Aorta (tissue), 5 donors: ENCODE measurements at regions not wholly inside any gene's neighbourhood (a gene's known extent, or its start where the extent isn't known, plus 50 kb on each side); places are given as distances from the start of the nearest gene placed in this dataset.
A peak's percentile ranks its signal among the peaks of the same experiment; 100 is the strongest.

Experiments
- ATAC-seq: fragments of 200-7000 bp; cut with Tn5 transposase; one replicate; pipeline ENCODE4 v1.9.1; 2022; ENCODE audit warnings: moderate library complexity; ENCODE audit not compliant: low FRiP score
- DNase-seq, 2 donors: peaks; one replicate each; pipeline ENCODE4 v3.0.0-alpha.2; 2020
- H3K27ac ChIP-seq, 2 donors: one replicate each; pipeline ENCODE4 v1.5.1; 2013; ENCODE audit warnings: low read length in 2 of 2, mild to moderate bottlenecking in 2 of 2, moderate library complexity in 2 of 2, control low read depth in 1 of 2, inconsistent platforms in 1 of 2, low read depth in 1 of 2
- H3K27me3 ChIP-seq, 2 donors: one replicate each; pipeline ENCODE4 v1.6.1; 2013; ENCODE audit warnings: control low read depth in 1 of 2, low read length in 1 of 2, mild to moderate bottlenecking in 1 of 2, moderate library complexity in 1 of 2; ENCODE audit not compliant: insufficient read depth in 2 of 2, control insufficient read depth in 1 of 2
- H3K36me3 ChIP-seq, 2 donors: one replicate each; pipeline ENCODE4 v1.6.1; 2013; ENCODE audit warnings: control low read depth in 1 of 2, low read length in 1 of 2, mild to moderate bottlenecking in 1 of 2; ENCODE audit not compliant: insufficient read depth in 2 of 2, control insufficient read depth in 1 of 2
- H3K4me1 ChIP-seq, 2 donors: one replicate each; pipeline ENCODE4 v1.6.1; 2013; ENCODE audit warnings: low read length in 2 of 2, control low read depth in 1 of 2, mild to moderate bottlenecking in 1 of 2, moderate library complexity in 1 of 2; ENCODE audit not compliant: insufficient read depth in 2 of 2, control insufficient read depth in 1 of 2
- H3K4me3 ChIP-seq, 2 donors: one replicate each; pipeline ENCODE4 v1.5.1; 2013; ENCODE audit warnings: low read length in 2 of 2, control low read depth in 1 of 2, mild to moderate bottlenecking in 1 of 2
- H3K9me3 ChIP-seq: one replicate; pipeline ENCODE4 v1.6.1; 2013; ENCODE audit warnings: mild to moderate bottlenecking, low read length; ENCODE audit not compliant: control insufficient read depth
- WGBS, 2 donors: extraction: QIAGEN DNeasy Blood & Tissue Kit; methylation state at CpG; one replicate each; pipeline ENCODE4 v1.1.7; 2013; 5-methylcytosine and 5-hydroxymethylcytosine counted together
- intact Hi-C, 2 donors: fragments of 100-400 bp; cut with DNase I; formaldehyde crosslinking; loops; one replicate each; pipeline versions ENCODE4 v1.14.2 to v1.15.0; 2022
- donor health status: healthy with polysubstance abuse.
- donor health status: Bipolar disorder and iron deficiency.
- donor health status: DM: no; HTN: no; CAD: no.
- donor health status: DM: no; HTN: no; CAD: no.
- donor health status: DM: yes; HTN: yes; CAD: no.

GRCh38 chr10:131681122-131681521 is 219.7 kb upstream of the PPP2R2D start:
- no peak overlapping the region for H3K4me3 ChIP-seq
- H3K9me3 ChIP-seq = peaks cover 3% of the 10 kb centered on the region
- no peak overlapping the region for H3K27ac ChIP-seq
- ATAC-seq = no peak
- H3K27me3 ChIP-seq = no peaks in the 10 kb centered on the region
- intact Hi-C loops = no loop called here
- no peaks in the 10 kb centered on the region for H3K4me1 ChIP-seq
- DNase-seq = peak in 1 of 2 donors; percentile 28
- H3K36me3 ChIP-seq = no peaks in the 10 kb centered on the region
- WGBS, 2 donors = 61 to 66% methylated on average over 7 of the region's 7 CpGs

GRCh38 chr10:131681656-131682055 is 219.2 kb upstream of the PPP2R2D start:
- DNase-seq (peak in 1 of 2 donors; percentile 54), ATAC-seq (no peak)
- no peak overlapping the region for H3K4me3 ChIP-seq
- no peaks in the 10 kb centered on the region for H3K27me3 ChIP-seq
- H3K9me3 ChIP-seq = peaks cover 1% of the 10 kb centered on the region
- H3K4me1 ChIP-seq = no peaks in the 10 kb centered on the region
- WGBS, 2 donors = 83 to 84% methylated on average over 12 of the region's 12 CpGs
- intact Hi-C loops = no loop called here
- no peak overlapping the region for H3K27ac ChIP-seq
- H3K36me3 ChIP-seq = no peaks in the 10 kb centered on the region

- H3K27ac ChIP-seq = no peak overlapping the region
- no peaks in the 10 kb centered on the region for H3K36me3 ChIP-seq
- 82% methylated on average over 20 of the region's 20 CpGs for WGBS, 2 donors
- H3K4me1 ChIP-seq = no peaks in the 10 kb centered on the region
- intact Hi-C loops = no loop called here
- no peak for ATAC-seq
- H3K27me3 ChIP-seq = no peaks in the 10 kb centered on the region
- peak in 1 of 2 donors; percentile 41 for DNase-seq
- peaks cover 2% of the 10 kb centered on the region for H3K9me3 ChIP-seq
- H3K4me3 ChIP-seq = no peak overlapping the region
Measured at GRCh38 chr10:131682271-131682962, 218.4 kb upstream of the PPP2R2D start.

- Histone ChIP-seq H3K36me3 (no peaks in the 10 kb centered on the region), H3K4me1 (no peaks in the 10 kb centered on the region), H3K27me3 (no peaks in the 10 kb centered on the region), H3K27ac (no peak overlapping the region), H3K9me3 (peaks cover 2% of the 10 kb centered on the region), H3K4me3 (no peak overlapping the region)
- WGBS, 2 donors = 81 to 85% methylated on average over 21 of the region's 21 CpGs
- intact Hi-C loops = no loop called here
- DNase-seq (peak; percentile 38 to 41), ATAC-seq (no peak)
Measured at GRCh38 chr10:131683281-131683861, 217.4 kb upstream of the PPP2R2D start.

GRCh38 chr10:131683941-131684340 is 216.9 kb upstream of the PPP2R2D start:
- intact Hi-C loops = no loop called here
- WGBS, 2 donors = 87 to 93% methylated on average over 12 of the region's 12 CpGs
- Histone ChIP-seq H3K4me3 (no peak overlapping the region), H3K27me3 (no peaks in the 10 kb centered on the region), H3K4me1 (no peaks in the 10 kb centered on the region), H3K27ac (no peak overlapping the region), H3K36me3 (no peaks in the 10 kb centered on the region), H3K9me3 (peaks cover 2% of the 10 kb centered on the region)
- ATAC-seq (no peak), DNase-seq (peak in 1 of 2 donors; percentile 44)

- no peak overlapping the region for H3K4me3 ChIP-seq
Measured at GRCh38 chr10:131685007-131685406, 215.8 kb upstream of the PPP2R2D start.

GRCh38 chr10:131685576-131685975 is 215.2 kb upstream of the PPP2R2D start:
- intact Hi-C loops = no loop called here
- no peaks in the 10 kb centered on the region for H3K27me3 ChIP-seq
- no peak overlapping the region for H3K4me3 ChIP-seq
- H3K36me3 ChIP-seq = no peaks in the 10 kb centered on the region
- no peak overlapping the region for H3K27ac ChIP-seq
- no peaks in the 10 kb centered on the region for H3K4me1 ChIP-seq
- WGBS, 2 donors = 83 to 85% methylated on average over 10 of the region's 10 CpGs
- ATAC-seq (no peak), DNase-seq (peak in 1 of 2 donors; percentile 70)
- peaks cover 2% of the 10 kb centered on the region for H3K9me3 ChIP-seq

More at GRCh38 chr10:131685007-131685406, 215.8 kb upstream of the PPP2R2D start:
- peak in 1 of 2 donors; percentile 44 for DNase-seq
- Histone ChIP-seq H3K27me3 (no peaks in the 10 kb centered on the region), H3K9me3 (peaks cover 2% of the 10 kb centered on the region), H3K27ac (no peak overlapping the region), H3K4me1 (no peaks in the 10 kb centered on the region), H3K36me3 (no peaks in the 10 kb centered on the region)
- 37 to 43% methylated on average over 7 of the region's 7 CpGs for WGBS, 2 donors
- intact Hi-C loops = no loop called here
- no peak for ATAC-seq

GRCh38 chr10:131686781-131687420 is 213.9 kb upstream of the PPP2R2D start:
- DNase-seq = peak in 1 of 2 donors; percentile 54
- H3K4me1 ChIP-seq = no peaks in the 10 kb centered on the region
- H3K9me3 ChIP-seq = peaks cover 2% of the 10 kb centered on the region
- no peaks in the 10 kb centered on the region for H3K36me3 ChIP-seq
- H3K27ac ChIP-seq = no peak overlapping the region
- H3K4me3 ChIP-seq = no peak overlapping the region
- no peaks in the 10 kb centered on the region for H3K27me3 ChIP-seq
- WGBS, 2 donors = 20 to 22% methylated on average over 17 of the region's 17 CpGs
- intact Hi-C loops = no loop called here
- ATAC-seq = no peak

- DNase-seq = no peak
- Histone ChIP-seq H3K27me3 (no peaks in the 10 kb centered on the region), H3K27ac (no peak overlapping the region), H3K4me1 (no peaks in the 10 kb centered on the region), H3K9me3 (peaks cover 2% of the 10 kb centered on the region), H3K36me3 (no peaks in the 10 kb centered on the region), H3K4me3 (no peak overlapping the region)
- no peak for ATAC-seq
- WGBS, 2 donors = 43 to 87% methylated on average over 1 of the region's 1 CpG
- intact Hi-C loops = no loop called here
Measured at GRCh38 chr10:131688304-131688703, 212.5 kb upstream of the PPP2R2D start.
